NT2/D1 (cell line): ENCODE measurements at regions not wholly inside any gene's neighbourhood (a gene's known extent, or its start where the extent isn't known, plus 50 kb on each side); places are given as distances from the start of the nearest gene placed in this dataset.

Experiments
- DNase-seq: peaks from one replicate; pipeline ENCODE4 v3.0.0-alpha.2; 2011; ENCODE audit warnings: low read depth, low spot score
- H3K27me3 ChIP-seq: 2 replicates; pipeline ENCODE4 v1.6.0; 2011; ENCODE audit warnings: mild to moderate bottlenecking; ENCODE audit not compliant: insufficient read length, insufficient read depth
- H3K36me3 ChIP-seq: 2 replicates; pipeline ENCODE4 v1.6.1; 2011; ENCODE audit warnings: mild to moderate bottlenecking, low read length, mixed read lengths; ENCODE audit not compliant: insufficient read depth, insufficient read length
- H3K4me1 ChIP-seq: 2 replicates; pipeline ENCODE4 v1.5.1; 2011; ENCODE audit not compliant: insufficient read depth, insufficient read length
- H3K4me3 ChIP-seq: 2 replicates; pipeline ENCODE4 v1.5.1; 2011; ENCODE audit warnings: low read depth; ENCODE audit not compliant: insufficient read length
- H3K9ac ChIP-seq: 2 replicates; pipeline ENCODE4 v1.6.0; 2011; ENCODE audit warnings: low read depth; ENCODE audit not compliant: insufficient read length
- H3K9me3 ChIP-seq: 2 replicates; pipeline ENCODE4 v1.5.1; 2011; ENCODE audit warnings: mild to moderate bottlenecking, low read length; ENCODE audit not compliant: insufficient read depth
- SUZ12 ChIP-seq: IDR thresholded peaks from 2 replicates; pipeline ENCODE4 v1.6.1; 2011; ENCODE audit not compliant: insufficient read length, insufficient read depth; ENCODE audit errors: extremely low read depth
- YY1 ChIP-seq: IDR thresholded peaks from 2 replicates; pipeline ENCODE4 v1.6.1; 2011; ENCODE audit not compliant: insufficient read length, insufficient read depth
- ZNF274 ChIP-seq: IDR thresholded peaks from 2 replicates; pipeline ENCODE4 v1.6.1; 2011; ENCODE audit warnings: mild to moderate bottlenecking, low read depth, low read length

DNA sequence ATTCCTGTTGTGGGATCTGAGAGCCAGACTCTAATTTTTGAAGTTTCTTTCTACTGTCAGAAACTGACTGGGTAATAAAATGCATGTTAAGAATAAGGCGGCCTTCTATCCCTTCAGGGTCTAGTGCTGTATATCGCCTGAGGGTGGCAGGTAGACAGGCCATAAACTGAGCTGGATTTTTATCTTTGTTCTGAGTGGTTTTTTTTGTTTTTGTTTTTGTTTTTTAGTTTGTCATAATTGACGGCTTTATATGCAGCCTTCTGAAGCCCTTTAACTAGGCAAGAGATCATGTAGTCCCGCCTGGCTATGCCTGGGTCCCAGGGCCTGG lies 747.7 kb upstream of the ADGRB3 start:
- H3K4me3 ChIP-seq: no peak overlapping the region
- H3K36me3 ChIP-seq: no peaks in the 10 kb centered on the region

GRCh38 chr6:67886840-67887292 lies 748.2 kb upstream of the ADGRB3 start:
- TF ChIP-seq SUZ12 (no peak), YY1 (no peak), ZNF274 (no peak)
- H3K4me3 ChIP-seq: no peak overlapping the region
- no peak overlapping the region for H3K9ac ChIP-seq
- no peaks in the 10 kb centered on the region for H3K9me3 ChIP-seq
- no peaks in the 10 kb centered on the region for H3K27me3 ChIP-seq
- no peak for DNase-seq
- no peaks in the 10 kb centered on the region for H3K4me1 ChIP-seq
- H3K36me3 ChIP-seq: no peaks in the 10 kb centered on the region

More for the DNA sequence above, 747.7 kb upstream of the ADGRB3 start:
- no peaks in the 10 kb centered on the region for H3K9me3 ChIP-seq
- no peaks in the 10 kb centered on the region for H3K27me3 ChIP-seq
- no peak for DNase-seq
- no peaks in the 10 kb centered on the region for H3K4me1 ChIP-seq
- no peak overlapping the region for H3K9ac ChIP-seq
- no peak for TF ChIP-seq SUZ12

GRCh38 chr6:67886036-67886707 lies 748.9 kb upstream of the ADGRB3 start:
- H3K9me3 ChIP-seq: no peaks in the 10 kb centered on the region
- TF ChIP-seq ZNF274: no peak
- TF ChIP-seq SUZ12: no peak
- no peak for TF ChIP-seq YY1
- no peak overlapping the region for H3K4me3 ChIP-seq
- H3K27me3 ChIP-seq: no peaks in the 10 kb centered on the region
- DNase-seq: no peak
- no peaks in the 10 kb centered on the region for H3K36me3 ChIP-seq
- no peaks in the 10 kb centered on the region for H3K4me1 ChIP-seq
- no peak overlapping the region for H3K9ac ChIP-seq

GRCh38 chr6:67885081-67886033 lies 749.7 kb upstream of the ADGRB3 start:
- TF ChIP-seq SUZ12 (no peak), ZNF274 (no peak), YY1 (no peak)
- Histone ChIP-seq H3K9me3 (no peaks in the 10 kb centered on the region), H3K36me3 (no peaks in the 10 kb centered on the region)

GRCh38 chr6:67884442-67884841 lies 750.6 kb upstream of the ADGRB3 start:
- Histone ChIP-seq H3K9ac (no peak overlapping the region), H3K4me1 (no peaks in the 10 kb centered on the region), H3K36me3 (no peaks in the 10 kb centered on the region), H3K4me3 (no peak overlapping the region), H3K9me3 (no peaks in the 10 kb centered on the region), H3K27me3 (no peaks in the 10 kb centered on the region)
- no peak for DNase-seq
- TF ChIP-seq YY1: no peak
- no peak for TF ChIP-seq ZNF274
- TF ChIP-seq SUZ12: no peak

More at GRCh38 chr6:67885081-67886033, 749.7 kb upstream of the ADGRB3 start:
- H3K27me3 ChIP-seq: no peaks in the 10 kb centered on the region
- H3K9ac ChIP-seq: no peak overlapping the region
- no peak for DNase-seq
- H3K4me1 ChIP-seq: no peaks in the 10 kb centered on the region
- H3K4me3 ChIP-seq: no peak overlapping the region

DNA sequence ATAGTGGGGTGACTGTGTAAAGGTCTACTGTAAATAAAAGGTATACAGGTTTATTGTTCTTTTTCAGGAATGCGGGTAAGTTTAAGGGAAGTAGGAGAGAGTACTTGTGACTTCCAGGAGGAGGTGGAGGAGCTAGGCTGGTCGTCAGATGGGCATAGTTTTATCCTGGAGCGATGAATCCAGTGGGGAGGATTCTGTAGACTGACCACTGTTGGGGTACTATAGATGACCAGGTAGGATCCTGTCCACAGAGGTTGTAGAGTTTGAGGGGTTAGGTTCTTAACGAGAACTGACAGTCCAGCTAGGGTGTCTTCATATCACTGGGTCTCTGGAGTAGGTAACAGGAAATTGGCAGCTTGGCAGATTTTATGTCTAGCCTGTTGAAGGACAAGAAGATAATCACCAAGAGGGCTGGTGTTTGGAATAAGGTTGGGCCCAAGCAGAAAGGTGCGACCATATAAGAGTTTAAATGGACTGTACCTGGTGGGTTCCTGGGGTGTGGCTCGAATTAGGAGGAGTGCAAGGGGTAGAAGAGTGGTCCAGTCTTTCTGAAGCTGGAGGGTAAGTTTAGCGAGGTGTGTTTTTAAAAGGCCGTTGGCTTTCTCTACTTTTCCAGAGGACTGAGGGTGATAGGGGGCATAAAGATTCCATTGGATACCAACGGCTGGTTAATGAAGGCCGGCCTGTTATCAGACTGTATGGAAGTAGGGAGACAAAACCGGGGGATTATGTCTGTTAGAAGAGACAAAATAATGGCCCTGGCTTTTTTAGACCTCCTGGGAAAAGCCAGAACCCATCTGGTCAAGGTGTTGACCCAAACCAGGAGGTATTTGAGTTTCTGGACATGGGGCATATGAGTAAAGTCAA lies 751.3 kb upstream of the ADGRB3 start:
- no peaks in the 10 kb centered on the region for H3K27me3 ChIP-seq
- H3K9ac ChIP-seq: no peak overlapping the region

More for the DNA sequence above, 751.3 kb upstream of the ADGRB3 start:
- Histone ChIP-seq H3K9me3 (no peaks in the 10 kb centered on the region), H3K4me3 (no peak overlapping the region), H3K4me1 (no peaks in the 10 kb centered on the region), H3K36me3 (no peaks in the 10 kb centered on the region)
- no peak for DNase-seq
- TF ChIP-seq ZNF274 (no peak), YY1 (no peak), SUZ12 (no peak)
